ENCODE measurements at regions not wholly inside any gene's neighbourhood (a gene's known extent, or its start where the extent isn't known, plus 50 kb on each side); places are given as distances from the start of the nearest gene placed in this dataset.

DNA sequence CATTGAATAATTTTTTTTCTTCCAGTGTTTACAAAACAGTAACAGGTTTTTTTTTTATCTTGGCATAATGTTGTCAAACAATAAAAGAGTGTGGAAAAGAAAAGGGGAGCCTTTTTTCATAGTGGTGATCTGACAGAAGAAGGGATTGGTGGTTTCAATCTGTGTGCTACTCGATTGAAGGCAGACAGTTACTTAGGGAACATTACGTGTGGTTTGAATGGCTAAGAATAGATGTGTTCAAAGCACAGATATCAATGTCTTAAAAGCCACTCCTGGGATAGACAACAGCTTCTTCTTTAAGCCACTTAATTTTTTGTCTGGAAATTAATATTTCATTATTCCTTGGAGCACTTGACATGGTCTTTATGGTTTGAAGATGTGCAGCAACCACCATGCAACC lies 558.6 kb upstream of the ADGRL2 start:
- WGBS, result 97% methylated on average over 2 of the region's 2 CpGs
- Histone ChIP-seq H3K36me3 (no peaks in the 10 kb centered on the region), H3K27me3 (no peaks in the 10 kb centered on the region), H3K4me3 (no peak overlapping the region), H3K4me1 (peaks cover 0 to 9% (median 5%) of the 10 kb centered on the region in 4 donors), H3K9me3 (no peaks in the 10 kb centered on the region), H3K27ac (replicated peaks in 1 of 4) (no peak overlapping the region)
- TF ChIP-seq EP300 (IDR thresholded peaks at IDR 0.05) (no peak), POLR2AphosphoS5 (IDR thresholded peaks at IDR 0.05) (no peak), CTCF (IDR thresholded peaks at IDR 0.05) (no peak), POLR2A (IDR thresholded peaks at IDR 0.05; ENCODE audit: low read depth) (no peak)
- DNase-seq (ENCODE audit: extremely low spot score), result no peak
- intact Hi-C loops (cut with DNase I), result no loop called here

DNA sequence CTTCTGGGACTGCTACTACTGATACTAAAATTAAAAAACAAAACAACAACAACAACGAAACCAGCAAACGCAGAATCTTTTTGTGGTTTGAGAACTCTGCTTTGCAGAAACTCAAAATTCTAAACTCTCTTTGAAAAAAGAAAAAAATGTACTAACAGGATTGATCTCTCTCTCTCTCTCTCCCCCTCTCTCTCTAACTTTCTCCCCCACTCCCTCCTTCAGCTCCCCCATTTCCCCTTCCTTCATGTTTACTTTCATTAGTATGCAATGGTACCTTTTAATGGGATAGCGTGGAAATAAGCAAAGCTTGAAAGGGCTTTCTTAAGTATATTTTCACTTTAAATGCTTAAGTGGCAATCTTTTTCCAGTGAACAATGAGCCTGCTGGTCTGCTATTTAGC lies 562.6 kb upstream of the ADGRL2 start:
- Histone ChIP-seq H3K4me3 (peak overlapping the region in 2 of 4 donors; percentile 1 to 8), H3K27ac (replicated peaks in 1 of 4) (no peak overlapping the region), H3K36me3 (no peaks in the 10 kb centered on the region), H3K27me3 (no peaks in the 10 kb centered on the region), H3K9me3 (no peaks in the 10 kb centered on the region), H3K4me1 (peaks cover 0 to 9% (median 5%) of the 10 kb centered on the region in 4 donors)
- intact Hi-C loops (cut with DNase I), result no loop called here
- no peak for DNase-seq (ENCODE audit: extremely low spot score)
- 65% methylated on average over 3 of the region's 3 CpGs for WGBS
- TF ChIP-seq CTCF (IDR thresholded peaks at IDR 0.05) (no peak), EP300 (IDR thresholded peaks at IDR 0.05) (no peak), POLR2AphosphoS5 (IDR thresholded peaks at IDR 0.05) (no peak), POLR2A (IDR thresholded peaks at IDR 0.05; ENCODE audit: low read depth) (no peak)

GRCh38 chr1:81237473-81238089 lies 563.2 kb upstream of the ADGRL2 start:
- Histone ChIP-seq H3K27ac (replicated peaks in 1 of 4) (no peak overlapping the region), H3K9me3 (no peaks in the 10 kb centered on the region), H3K36me3 (no peaks in the 10 kb centered on the region), H3K4me3 (peak overlapping the region in 2 of 4 donors; percentile 1 to 8), H3K4me1 (peaks cover 4 to 13% (median 8%) of the 10 kb centered on the region in 4 donors), H3K27me3 (no peaks in the 10 kb centered on the region)
- 58% methylated on average over 8 of the region's 8 CpGs for WGBS
- TF ChIP-seq POLR2AphosphoS5 (IDR thresholded peaks at IDR 0.05) (no peak), EP300 (IDR thresholded peaks at IDR 0.05) (no peak), POLR2A (IDR thresholded peaks at IDR 0.05; ENCODE audit: low read depth) (no peak), CTCF (IDR thresholded peaks at IDR 0.05) (no peak)
- DNase-seq (ENCODE audit: extremely low spot score), result no peak
- intact Hi-C loops (cut with DNase I), result no loop called here

DNA sequence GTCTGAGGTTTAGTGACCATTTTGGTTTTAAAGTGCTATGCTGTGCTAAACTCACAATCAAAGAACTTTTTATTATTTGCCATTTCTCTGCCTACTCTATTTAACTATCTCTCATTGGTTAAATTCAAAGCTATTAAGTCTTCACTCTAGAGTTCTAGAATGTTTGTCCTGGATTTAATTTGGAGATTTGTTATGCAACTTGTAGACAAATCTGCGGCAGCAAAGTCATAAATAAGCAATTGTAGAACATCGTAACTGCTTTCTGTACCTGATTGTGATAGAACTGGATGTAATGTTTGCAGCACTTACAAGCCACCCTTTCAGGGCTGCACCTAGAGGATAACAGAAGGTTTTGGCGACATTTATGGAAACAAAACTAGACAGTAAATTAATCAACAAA lies 566.5 kb upstream of the ADGRL2 start:
- no peak overlapping the region for H3K27ac ChIP-seq (replicated peaks in 1 of 4)
- intact Hi-C loops (cut with DNase I), result no loop called here
- H3K4me3 ChIP-seq, result no peak overlapping the region
- H3K4me1 ChIP-seq, result peaks cover 6 to 27% (median 16%) of the 10 kb centered on the region in 4 donors
- WGBS, result 84% methylated on average over 3 of the region's 3 CpGs
- H3K36me3 ChIP-seq, result no peaks in the 10 kb centered on the region
- DNase-seq (ENCODE audit: extremely low spot score), result no peak
- no peaks in the 10 kb centered on the region for H3K9me3 ChIP-seq
- H3K27me3 ChIP-seq, result no peaks in the 10 kb centered on the region
- TF ChIP-seq CTCF (IDR thresholded peaks at IDR 0.05) (no peak), POLR2AphosphoS5 (IDR thresholded peaks at IDR 0.05) (no peak), POLR2A (IDR thresholded peaks at IDR 0.05; ENCODE audit: low read depth) (no peak), EP300 (IDR thresholded peaks at IDR 0.05) (no peak)

- DNase-seq (ENCODE audit: extremely low spot score), result no peak
- 100% methylated on average over 1 of the region's 1 CpG for WGBS
- peaks cover 6 to 23% (median 16%) of the 10 kb centered on the region in 4 donors for H3K4me1 ChIP-seq
- H3K27ac ChIP-seq (replicated peaks in 1 of 4), result no peak overlapping the region
- TF ChIP-seq POLR2A (IDR thresholded peaks at IDR 0.05; ENCODE audit: low read depth), result no peak
- H3K27me3 ChIP-seq, result no peaks in the 10 kb centered on the region
- intact Hi-C loops (cut with DNase I), result no loop called here
- no peaks in the 10 kb centered on the region for H3K9me3 ChIP-seq
- no peaks in the 10 kb centered on the region for H3K36me3 ChIP-seq
- no peak overlapping the region for H3K4me3 ChIP-seq
Observed at GRCh38 chr1:81233591-81233990, 567.1 kb upstream of the ADGRL2 start.
